ENCODE measurements at regions not wholly inside any gene's neighbourhood (a gene's known extent, or its start where the extent isn't known, plus 50 kb on each side); places are given as distances from the start of the nearest gene placed in this dataset.

DNA sequence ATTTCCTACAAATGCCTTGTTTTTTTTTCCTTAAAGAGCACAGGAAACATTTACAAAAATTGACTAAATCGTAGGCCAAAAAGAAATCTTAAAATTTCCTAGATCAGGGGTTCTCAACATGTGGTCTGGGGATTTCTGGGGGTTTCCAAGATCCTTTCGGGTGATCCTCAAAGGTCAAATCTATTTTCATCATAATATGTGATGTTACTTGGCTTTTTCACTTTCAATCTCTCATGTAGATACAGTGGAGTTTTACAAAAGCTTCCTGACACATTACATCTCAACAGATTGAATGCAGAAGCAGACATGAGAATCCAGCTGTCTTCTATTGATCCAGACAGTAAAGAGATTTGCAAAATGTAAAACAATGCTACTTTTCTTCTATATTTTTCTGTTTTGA, 497.3 kb downstream of the INHBA start (continued):
- TF ChIP-seq JUNB (IDR thresholded peaks at IDR 0.05) (peak; percentile 25; the same call in 1 of the 2 replicates), CBX3 (IDR thresholded peaks at IDR 0.05; ENCODE audit: borderline replicate concordance, low read depth) (no peak), RELA (IDR thresholded peaks at IDR 0.05; ENCODE audit: borderline replicate concordance, partially characterized antibody) (peak; percentile 76), SMAD5 (IDR thresholded peaks at IDR 0.05; ENCODE audit: low read depth) (no peak)

DNA sequence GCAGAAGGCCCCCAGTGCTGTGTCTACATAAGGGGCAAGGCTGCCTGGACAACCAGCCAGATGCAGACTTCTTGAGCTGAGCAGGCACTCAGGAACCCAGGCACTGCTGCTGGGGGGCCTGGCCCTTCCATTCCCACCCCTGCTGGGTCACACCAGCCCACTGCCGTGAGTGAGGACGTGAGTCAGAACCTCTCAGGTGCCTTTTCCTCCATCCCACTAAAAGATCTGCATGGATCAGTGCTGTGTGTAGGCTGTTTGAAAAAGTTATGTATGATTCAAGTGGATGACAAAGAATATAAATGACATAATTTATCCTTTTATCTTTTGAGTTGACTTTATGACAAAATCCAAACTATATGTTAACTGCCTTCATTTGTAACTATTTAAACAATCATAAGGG, 499.3 kb downstream of the INHBA start:
- no peaks in the 10 kb centered on the region for H3K4me1 ChIP-seq (ENCODE audit: control insufficient read depth, insufficient read depth, low read length)
- ATAC-seq (no peak), DNase-seq (ENCODE audit: low read depth, low spot score) (no peak), FAIRE-seq (no peak)
- H2AFZ ChIP-seq (ENCODE audit: control insufficient read depth, low read depth, low read length) = no peak overlapping the region; the same call in 1 of the 2 replicates
- H3K79me2 ChIP-seq (ENCODE audit: control insufficient read depth, insufficient read depth, low read length) = no peaks in the 10 kb centered on the region
- WGBS (ENCODE audit: insufficient coverage, insufficient replicate concordance, low lambda C conversion rate, missing lambda C conversion rate) = 19% methylated on average over 2 of the region's 2 CpGs
- no peak for TF ChIP-seq JUNB (IDR thresholded peaks at IDR 0.05)
- TF ChIP-seq GABPA (IDR thresholded peaks at IDR 0.05; ENCODE audit: low read depth) = no peak
- no peak for TF ChIP-seq RAD51 (IDR thresholded peaks at IDR 0.05)
- TF ChIP-seq RFX5 (IDR thresholded peaks at IDR 0.05; ENCODE audit: low read depth, low read length) = no peak
- no peak for TF ChIP-seq SPI1 (IDR thresholded peaks at IDR 0.05; ENCODE audit: borderline replicate concordance, insufficient read depth, low read depth, low read length)
- TF ChIP-seq MXI1 (IDR thresholded peaks at IDR 0.05; ENCODE audit: low read depth, low read length) = no peak
- TF ChIP-seq ATF3 (IDR thresholded peaks at IDR 0.05; ENCODE audit: borderline replicate concordance, extremely low read depth, low read depth, low read length) = no peak
- TF ChIP-seq, protein P1, sequence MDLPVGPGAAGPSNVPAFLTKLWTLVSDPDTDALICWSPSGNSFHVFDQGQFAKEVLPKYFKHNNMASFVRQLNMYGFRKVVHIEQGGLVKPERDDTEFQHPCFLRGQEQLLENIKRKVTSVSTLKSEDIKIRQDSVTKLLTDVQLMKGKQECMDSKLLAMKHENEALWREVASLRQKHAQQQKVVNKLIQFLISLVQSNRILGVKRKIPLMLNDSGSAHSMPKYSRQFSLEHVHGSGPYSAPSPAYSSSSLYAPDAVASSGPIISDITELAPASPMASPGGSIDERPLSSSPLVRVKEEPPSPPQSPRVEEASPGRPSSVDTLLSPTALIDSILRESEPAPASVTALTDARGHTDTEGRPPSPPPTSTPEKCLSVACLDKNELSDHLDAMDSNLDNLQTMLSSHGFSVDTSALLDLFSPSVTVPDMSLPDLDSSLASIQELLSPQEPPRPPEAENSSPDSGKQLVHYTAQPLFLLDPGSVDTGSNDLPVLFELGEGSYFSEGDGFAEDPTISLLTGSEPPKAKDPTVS (IDR thresholded peaks at IDR 0.05; ENCODE audit: low read depth, low read length) = no peak
- TF ChIP-seq KAT2A (conservative IDR thresholded peaks at IDR 0.05; ENCODE audit: control insufficient read depth, low read depth, low read length) = no peak
- TF ChIP-seq SIN3A (IDR thresholded peaks at IDR 0.05; ENCODE audit: low read depth, low read length) = no peak
- TF ChIP-seq JUND (IDR thresholded peaks at IDR 0.05; ENCODE audit: low read depth, low read length) = no peak
- TF ChIP-seq RUNX3 (IDR thresholded peaks at IDR 0.05; ENCODE audit: low read length) = no peak
- no peak for TF ChIP-seq POLR2AphosphoS2 (IDR thresholded peaks at IDR 0.05; ENCODE audit: low read depth, low read length)
- no peak for TF ChIP-seq USF1 (IDR thresholded peaks at IDR 0.05; ENCODE audit: borderline replicate concordance, extremely low read length, insufficient read depth, low read depth, low read length)
- SMC1A ChIA-PET (ENCODE audit: uncharacterized antibody, unreplicated experiment) = no interaction called here
- no peaks in the 10 kb centered on the region for H3K27me3 ChIP-seq (replicated peaks in 1 of 2; ENCODE audit: control insufficient read depth in 2 of 2, insufficient read depth in 2 of 2, low read length in 1 of 2)
- no peak overlapping the region for H3K4me3 ChIP-seq
- H3K9me3 ChIP-seq (replicated peaks; ENCODE audit: control insufficient read depth, insufficient read depth, low read length) = no peaks in the 10 kb centered on the region; the same call in 2 of the 3 replicates
- no peaks in the 10 kb centered on the region for H3K36me3 ChIP-seq (ENCODE audit: control insufficient read depth in 2 of 2, insufficient read depth in 2 of 2, low read length in 1 of 2)
- H4K20me1 ChIP-seq (ENCODE audit: control insufficient read depth, insufficient read depth) = no peaks in the 10 kb centered on the region
- intact Hi-C loops (cut with micrococcal nuclease; ENCODE audit: unreplicated experiment) (loop anchor here (10.0 kb wide), 1 partner anchor 681 kb away; no protein-coding TSS in a partner anchor), in situ Hi-C loops (cut with MboI) (no loop called here)
- RAD21 ChIA-PET (ENCODE audit: unreplicated experiment) = no interaction called here
- H3K4me2 ChIP-seq (ENCODE audit: control insufficient read depth, insufficient read depth) = no peak overlapping the region
- POLR2A ChIA-PET = no interaction called here
- CTCF ChIA-PET = no interaction called here
- BruUV-seq (replicated peaks) = no TSS peak
- no peak overlapping the region for H3K9ac ChIP-seq (ENCODE audit: control insufficient read depth, insufficient read depth, low read length)
- H3K27ac ChIP-seq (ENCODE audit: control insufficient read depth, insufficient read depth) = no peak overlapping the region

All from GM12878 (cell line).